GM12874 (cell line): ENCODE measurements at regions not wholly inside any gene's neighbourhood (a gene's known extent, or its start where the extent isn't known, plus 50 kb on each side); places are given as distances from the start of the nearest gene placed in this dataset.

ENCODE experiments used
- CTCF ChIP-seq: IDR thresholded peaks from 2 replicates; pipeline ENCODE4 v1.5.1; 2011; ENCODE audit warnings: low read depth, mild to moderate bottlenecking, control low read depth, low read length, moderate library complexity; ENCODE audit not compliant: insufficient read depth

GRCh38 chr5:120035181-120035580, 405.8 kb downstream of the FAM170A start:
- TF ChIP-seq CTCF: no peak

GRCh38 chr5:120035815-120036577, 406.6 kb downstream of the FAM170A start:
- no peak for TF ChIP-seq CTCF

GRCh38 chr5:120037451-120037850, 408.1 kb downstream of the FAM170A start:
- no peak for TF ChIP-seq CTCF

- no peak for TF ChIP-seq CTCF
Observed at GRCh38 chr5:120039111-120039510, 409.8 kb downstream of the FAM170A start.

- no peak for TF ChIP-seq CTCF
Observed at GRCh38 chr5:120043431-120043830, 414.1 kb downstream of the FAM170A start.

- no peak for TF ChIP-seq CTCF
Observed at GRCh38 chr5:120052916-120053828, 410.9 kb upstream of the PRR16 start.

GRCh38 chr5:120053841-120054240, 410.3 kb upstream of the PRR16 start:
- TF ChIP-seq CTCF: no peak
